NCI-H345 treated with DMSO at 0.1 percent for 48 hours (cell line): ENCODE measurements at regions not wholly inside any gene's neighbourhood (a gene's known extent, or its start where the extent isn't known, plus 50 kb on each side); places are given as distances from the start of the nearest gene placed in this dataset.

Experiments used
- DNase-seq: peaks from one replicate; lab custom pipeline; 2025; ENCODE audit not compliant: unreplicated experiment; lab: John Stamatoyannopoulos, UW

GRCh38 chr6:164337024-164337924, 922.8 kb downstream of the QKI start:
- DNase-seq: no peak

- DNase-seq: no peak
These were observed 921.9 kb downstream of the QKI start for GRCh38 chr6:164336455-164336854.

- DNase-seq: no peak
These were observed 916.5 kb downstream of the QKI start for GRCh38 chr6:164331026-164331425.

- no peak for DNase-seq
These were observed 910.6 kb downstream of the QKI start for GRCh38 chr6:164325168-164325567.

- no peak for DNase-seq
These were observed 908.0 kb downstream of the QKI start for GRCh38 chr6:164322533-164322932.

- DNase-seq: no peak
These were observed 906.8 kb downstream of the QKI start for GRCh38 chr6:164321297-164321696.

GRCh38 chr6:164315376-164315775, 900.9 kb downstream of the QKI start:
- no peak for DNase-seq

GRCh38 chr6:164308339-164308738, 893.8 kb downstream of the QKI start:
- DNase-seq: no peak

- no peak for DNase-seq
These were observed 888.8 kb downstream of the QKI start for GRCh38 chr6:164303102-164303964.

GRCh38 chr6:164296411-164296810, 881.9 kb downstream of the QKI start:
- DNase-seq: no peak

GRCh38 chr6:164294047-164294784, 879.7 kb downstream of the QKI start:
- DNase-seq: no peak

- DNase-seq: no peak
These were observed 876.7 kb downstream of the QKI start for GRCh38 chr6:164291224-164291623.

- DNase-seq: no peak
These were observed 875.6 kb downstream of the QKI start for GRCh38 chr6:164290101-164290500.

GRCh38 chr6:164286011-164286410, 871.5 kb downstream of the QKI start:
- DNase-seq: no peak

- no peak for DNase-seq
These were observed 869.1 kb downstream of the QKI start for GRCh38 chr6:164283574-164283973.

- DNase-seq: no peak
These were observed 861.7 kb downstream of the QKI start for GRCh38 chr6:164276211-164276610.

GRCh38 chr6:164275773-164276172, 861.3 kb downstream of the QKI start:
- no peak for DNase-seq

GRCh38 chr6:164274493-164274892, 860.0 kb downstream of the QKI start:
- DNase-seq: no peak

- DNase-seq: no peak
These were observed 859.0 kb downstream of the QKI start for GRCh38 chr6:164273491-164273890.

GRCh38 chr6:164266851-164267250, 852.3 kb downstream of the QKI start:
- DNase-seq: no peak

GRCh38 chr6:164262348-164262747, 847.8 kb downstream of the QKI start:
- no peak for DNase-seq
